ENCODE measurements at regions not wholly inside any gene's neighbourhood (a gene's known extent, or its start where the extent isn't known, plus 50 kb on each side); places are given as distances from the start of the nearest gene placed in this dataset.
"Not testable (repeated sequence)": the region's sequence is repeated elsewhere in the genome, so short reads cannot be mapped to it uniquely, and the experiment has no call there.

DNA sequence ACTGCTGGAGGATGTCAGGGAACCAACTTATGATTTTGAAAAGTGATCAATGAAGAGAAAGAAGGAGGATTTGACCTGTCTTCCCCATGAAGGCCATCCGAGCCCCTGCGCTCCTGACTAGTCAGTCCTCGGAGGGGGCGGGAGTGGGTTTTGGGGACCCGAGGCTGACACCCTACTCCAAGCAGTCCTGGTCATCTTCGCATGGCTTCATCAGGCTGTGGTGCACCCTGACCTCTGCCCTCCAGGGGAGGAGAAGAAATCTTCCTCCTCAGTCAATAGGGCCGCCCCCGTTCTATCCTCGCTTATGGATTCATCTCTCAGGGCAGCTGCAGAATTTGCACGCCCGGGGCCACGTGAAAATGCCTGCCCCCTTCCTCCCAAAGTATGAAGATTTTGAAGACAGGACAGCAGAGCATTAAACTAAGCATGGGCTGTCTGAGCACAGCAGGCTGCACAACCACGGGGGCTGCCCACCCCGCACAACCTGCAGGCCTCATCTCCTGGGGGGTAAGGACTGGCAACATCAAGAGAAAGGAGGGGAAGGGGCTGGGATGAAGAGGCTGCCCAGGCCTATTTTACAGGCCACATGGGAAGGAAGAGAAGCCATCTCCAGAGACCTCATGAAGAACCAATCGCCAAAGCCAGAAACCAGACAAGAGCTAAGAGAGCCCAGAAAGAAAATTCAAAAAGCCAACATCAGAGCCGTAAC is 138.1 kb upstream of the PHACTR3 start:
- no peak for DNase-seq

DNA sequence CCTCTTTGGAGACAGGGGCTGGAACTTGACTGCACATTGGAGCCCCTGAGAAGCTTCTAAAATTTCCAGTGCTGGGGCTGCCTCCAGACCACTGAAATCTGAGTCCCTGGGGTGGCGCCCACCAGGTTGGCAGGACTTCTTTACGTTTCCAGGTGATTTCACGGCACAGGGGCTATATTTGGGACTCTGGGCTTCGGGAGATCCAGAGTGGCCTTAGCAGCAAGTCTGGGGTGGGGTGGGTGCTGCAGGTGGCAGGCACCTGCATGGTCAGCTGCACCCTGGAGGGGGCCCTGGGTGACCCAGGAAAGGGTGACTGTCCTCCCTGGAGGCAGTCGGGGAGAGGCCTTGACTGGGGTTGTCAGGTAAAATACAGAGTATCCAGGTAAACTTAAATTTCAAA is 135.5 kb upstream of the PHACTR3 start:
- no peak for DNase-seq

DNA sequence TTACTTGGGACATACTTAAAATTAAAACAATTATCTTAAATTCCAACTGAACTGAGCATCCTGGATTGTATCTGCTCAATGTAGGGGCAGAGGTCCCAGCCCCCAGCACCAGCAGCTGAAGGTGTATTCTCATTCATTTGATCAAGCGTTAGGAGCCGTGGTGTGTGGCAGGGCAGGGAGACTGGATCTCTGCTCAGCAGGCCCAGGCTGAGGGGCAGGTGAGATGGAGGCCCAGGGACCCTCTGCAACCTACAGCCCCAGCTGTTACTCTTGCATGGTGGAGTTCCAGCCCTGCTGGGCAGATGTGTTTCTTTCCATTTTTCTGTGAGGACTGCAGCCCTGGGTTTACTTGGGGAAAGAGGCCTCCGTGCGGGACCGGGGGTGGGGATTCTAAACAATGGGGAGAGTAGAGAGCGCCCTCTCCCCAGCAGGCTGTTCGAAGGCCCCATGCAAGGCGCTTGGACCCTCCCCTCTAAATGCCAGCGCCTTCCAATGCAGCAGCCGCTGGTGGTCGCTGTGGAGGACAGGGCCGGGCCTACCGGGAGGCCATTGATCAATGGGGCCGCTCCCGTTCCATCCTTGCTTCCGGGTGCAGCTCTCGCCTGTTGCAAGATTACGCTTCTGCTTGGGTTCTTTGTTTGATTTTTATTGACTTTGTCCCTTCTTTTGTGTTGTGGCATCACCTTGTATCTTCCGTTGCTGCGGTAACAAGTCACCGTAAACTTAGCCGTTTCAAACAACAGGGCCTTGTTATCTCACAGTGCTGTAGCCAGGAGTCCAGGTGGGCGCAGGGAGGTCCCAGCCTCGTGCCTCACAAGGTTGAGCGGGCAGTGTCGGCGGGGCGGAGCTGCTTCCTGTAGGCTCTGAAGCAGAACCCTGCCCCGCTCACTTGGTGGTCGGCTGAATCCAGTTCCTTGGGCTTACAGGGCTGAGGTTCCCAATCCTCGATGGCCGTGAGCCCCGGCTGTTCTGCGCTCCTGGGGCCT is 134.8 kb upstream of the PHACTR3 start:
- DNase-seq, result no peak

DNA sequence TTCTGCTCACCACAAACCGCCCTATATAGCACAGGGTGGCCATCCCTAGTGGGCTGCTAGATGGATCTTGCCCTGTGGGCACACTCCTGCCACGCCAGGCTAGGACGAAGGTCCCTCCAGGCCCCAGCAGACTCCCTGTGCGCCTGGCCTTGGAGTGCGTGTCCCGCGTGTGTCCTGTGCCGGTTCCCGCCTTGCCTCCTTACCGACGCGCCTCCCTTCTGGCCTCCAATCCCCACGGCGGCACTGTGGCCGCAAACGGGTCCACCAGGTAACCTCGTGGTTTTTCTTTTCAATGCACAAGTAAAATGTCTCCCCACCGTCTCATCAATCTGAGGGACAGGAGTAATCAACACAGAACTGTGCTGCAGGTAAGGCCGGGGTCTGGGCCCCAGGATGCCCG is 133.8 kb upstream of the PHACTR3 start:
- DNase-seq, result no peak

DNA sequence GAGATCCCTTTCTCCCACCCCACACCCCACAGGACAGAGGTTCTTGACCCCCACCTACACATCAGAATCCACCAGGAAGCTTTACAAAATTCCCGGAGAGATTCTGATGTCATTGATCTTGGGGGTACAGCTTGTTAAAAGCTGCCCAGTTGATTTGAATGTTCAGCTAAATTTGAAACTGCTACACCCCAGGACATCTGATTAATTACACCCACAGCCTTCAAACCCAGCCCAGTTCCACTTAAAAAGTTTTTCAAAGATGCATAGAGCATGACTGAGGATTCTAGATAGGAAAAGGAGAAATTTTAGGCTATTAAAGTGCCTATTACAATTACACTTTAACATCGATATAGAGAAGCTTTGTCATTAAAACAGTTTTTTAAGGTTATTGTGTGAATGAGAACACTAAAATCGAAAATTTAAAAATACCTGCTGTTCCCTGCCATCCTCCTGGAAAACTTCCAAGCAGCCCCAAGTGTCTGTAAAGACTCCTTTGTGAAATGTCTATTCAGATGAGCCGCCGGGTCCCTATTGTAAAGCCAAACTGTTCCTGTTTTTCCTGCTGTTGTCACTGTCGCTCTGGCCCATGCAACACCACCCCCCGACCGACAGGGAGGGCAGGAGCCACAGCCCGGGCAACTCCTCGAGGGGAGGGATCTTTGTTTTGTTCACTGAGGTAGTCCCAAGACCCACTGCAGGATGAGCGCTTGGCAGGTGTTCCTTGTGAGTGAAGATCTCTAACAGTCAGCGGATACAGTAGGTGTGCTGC is 132.5 kb upstream of the PHACTR3 start:
- no peak for DNase-seq

DNA sequence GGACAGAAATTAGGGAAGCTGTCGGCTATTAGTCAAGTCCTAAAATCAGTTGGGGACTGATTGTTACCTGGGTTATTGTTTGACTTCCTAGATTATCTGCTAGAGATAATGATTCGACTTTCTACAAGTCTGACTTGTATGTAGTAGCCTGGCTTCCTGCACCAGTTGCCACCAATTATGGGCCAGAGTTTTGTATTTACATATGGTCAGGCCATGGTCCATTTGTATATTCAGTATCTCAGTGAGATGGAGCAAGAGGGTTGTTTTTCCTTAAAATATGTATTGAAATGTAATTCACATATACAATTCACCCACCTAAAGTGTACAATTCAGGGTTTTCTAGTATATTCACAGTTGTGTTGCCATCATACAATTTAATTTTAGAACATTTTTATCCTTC is 130.6 kb upstream of the PHACTR3 start:
- DNase-seq, result no peak

DNA sequence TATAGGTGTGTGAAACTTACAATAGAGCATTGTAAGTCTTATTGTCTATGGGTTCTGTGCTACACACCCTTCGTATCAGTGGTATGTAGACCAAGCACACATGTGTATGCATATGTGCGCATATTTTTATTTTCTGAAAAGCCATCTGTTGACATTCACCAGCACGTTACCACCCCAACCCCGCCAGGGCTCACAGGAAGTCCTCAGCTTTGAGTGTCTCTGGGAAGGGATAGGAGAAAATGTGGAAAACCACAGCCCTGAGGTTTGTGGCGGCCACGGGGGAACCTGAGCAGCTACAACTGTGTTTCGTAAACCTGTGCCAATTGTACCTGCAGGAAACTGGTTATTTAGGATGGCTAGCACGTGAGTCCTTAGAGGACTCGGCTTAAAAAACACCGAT is 123.3 kb upstream of the PHACTR3 start:
- DNase-seq, result no peak

DNA sequence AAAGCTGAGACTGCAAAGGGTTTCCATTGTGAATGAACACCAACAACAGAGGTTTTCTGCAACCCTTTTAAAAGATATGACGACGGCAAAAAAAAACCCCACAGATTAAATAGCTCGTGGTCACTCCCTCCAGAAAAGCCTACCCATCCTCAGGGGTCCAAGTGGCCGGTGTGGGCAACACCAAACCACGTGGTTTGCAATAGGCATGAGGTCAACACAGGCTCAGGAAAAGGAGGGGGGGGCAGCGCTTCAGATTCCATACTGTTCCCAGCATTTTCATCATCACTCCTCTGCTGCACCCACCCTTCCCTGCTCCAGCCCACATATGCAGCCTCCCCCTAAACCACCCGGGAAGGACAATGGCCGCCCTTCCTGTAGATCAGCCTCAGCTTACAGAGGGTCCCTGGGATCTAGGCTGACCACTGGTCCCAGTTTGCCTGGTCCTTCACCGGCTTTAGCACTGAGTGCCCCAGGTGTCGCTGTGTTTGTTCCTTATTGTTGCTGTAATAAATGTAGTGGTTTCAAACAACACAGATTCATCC is 122.8 kb upstream of the PHACTR3 start:
- DNase-seq, result no peak

DNA sequence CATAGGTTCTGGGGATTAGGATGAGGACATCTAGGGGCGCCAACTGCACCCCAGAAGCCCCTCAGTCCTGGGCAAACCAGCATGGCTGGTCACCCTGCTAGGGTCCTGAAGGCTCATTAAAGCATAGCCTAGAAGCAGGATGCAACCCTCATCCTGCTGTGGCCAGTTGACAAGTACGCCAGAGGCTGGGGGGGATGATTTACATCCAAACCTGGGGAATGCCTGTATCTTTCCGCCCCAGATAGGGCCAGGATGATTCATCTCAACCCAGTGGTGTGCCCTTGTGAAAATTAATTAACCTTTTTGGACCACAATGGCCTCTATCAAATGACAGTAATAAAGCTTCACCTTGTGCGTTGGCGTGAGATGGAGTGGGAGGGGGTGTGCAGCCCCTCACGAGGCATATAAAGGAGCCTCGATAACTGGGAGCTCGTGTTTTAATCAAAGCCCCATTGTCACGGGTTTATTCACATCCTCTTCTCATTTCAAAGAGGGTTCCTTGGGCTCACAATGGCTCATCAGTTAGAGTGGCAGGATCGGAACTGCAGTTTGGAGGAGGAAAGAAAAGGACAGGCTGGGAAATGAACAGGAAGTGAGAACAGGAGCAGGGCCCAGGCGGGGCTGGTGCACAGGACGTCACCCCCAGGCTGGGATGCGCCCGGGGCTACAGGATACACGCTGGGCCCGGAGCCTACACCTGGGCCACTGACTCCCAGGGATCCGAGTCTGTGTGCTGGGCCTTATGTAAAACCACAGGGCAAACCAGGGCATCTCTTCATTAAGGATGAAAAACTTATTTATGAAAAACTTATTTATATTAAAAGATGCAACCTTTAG is 121.8 kb upstream of the PHACTR3 start:
- DNase-seq, result no peak

DNA sequence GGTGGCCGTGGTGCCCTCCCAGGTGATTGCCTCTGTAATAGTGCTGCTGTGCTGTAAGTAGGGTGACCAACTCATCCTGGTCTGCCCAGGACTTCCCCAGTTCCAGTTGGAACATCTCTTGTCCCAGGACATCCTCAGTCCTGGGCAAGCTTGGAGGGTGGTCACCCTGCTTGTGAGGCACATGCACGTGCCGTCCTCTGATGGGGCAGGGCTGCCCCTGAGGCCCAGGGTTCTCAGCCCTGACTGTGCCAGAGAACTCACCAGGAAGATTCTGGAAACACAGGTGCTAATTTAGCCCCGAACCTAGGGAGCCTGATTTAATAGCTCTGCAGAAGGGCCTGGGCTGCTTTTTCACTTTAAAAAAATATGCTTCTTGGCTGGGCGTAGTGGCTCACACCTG is 120.9 kb upstream of the PHACTR3 start:
- DNase-seq, result no peak

DNA sequence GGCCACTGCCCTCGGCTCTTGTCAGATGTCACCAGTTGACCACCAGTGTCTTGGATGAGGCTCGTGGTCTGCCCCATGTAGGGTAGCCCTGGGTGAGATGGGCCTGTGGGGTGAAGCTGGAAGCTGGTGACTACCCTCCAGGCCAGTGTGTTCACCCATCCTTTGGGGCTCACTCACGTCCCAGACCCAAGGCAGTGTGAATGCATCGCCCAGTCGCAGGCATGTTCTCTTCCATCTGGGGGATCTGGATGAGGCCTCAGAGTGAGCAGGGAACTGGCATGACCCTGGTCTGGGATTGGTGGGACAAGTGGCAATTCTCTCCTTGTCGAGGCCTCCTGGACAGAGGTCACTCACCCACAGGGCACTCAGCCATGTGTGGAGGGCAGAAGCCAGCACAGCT is 120.1 kb upstream of the PHACTR3 start:
- no peak for DNase-seq

DNA sequence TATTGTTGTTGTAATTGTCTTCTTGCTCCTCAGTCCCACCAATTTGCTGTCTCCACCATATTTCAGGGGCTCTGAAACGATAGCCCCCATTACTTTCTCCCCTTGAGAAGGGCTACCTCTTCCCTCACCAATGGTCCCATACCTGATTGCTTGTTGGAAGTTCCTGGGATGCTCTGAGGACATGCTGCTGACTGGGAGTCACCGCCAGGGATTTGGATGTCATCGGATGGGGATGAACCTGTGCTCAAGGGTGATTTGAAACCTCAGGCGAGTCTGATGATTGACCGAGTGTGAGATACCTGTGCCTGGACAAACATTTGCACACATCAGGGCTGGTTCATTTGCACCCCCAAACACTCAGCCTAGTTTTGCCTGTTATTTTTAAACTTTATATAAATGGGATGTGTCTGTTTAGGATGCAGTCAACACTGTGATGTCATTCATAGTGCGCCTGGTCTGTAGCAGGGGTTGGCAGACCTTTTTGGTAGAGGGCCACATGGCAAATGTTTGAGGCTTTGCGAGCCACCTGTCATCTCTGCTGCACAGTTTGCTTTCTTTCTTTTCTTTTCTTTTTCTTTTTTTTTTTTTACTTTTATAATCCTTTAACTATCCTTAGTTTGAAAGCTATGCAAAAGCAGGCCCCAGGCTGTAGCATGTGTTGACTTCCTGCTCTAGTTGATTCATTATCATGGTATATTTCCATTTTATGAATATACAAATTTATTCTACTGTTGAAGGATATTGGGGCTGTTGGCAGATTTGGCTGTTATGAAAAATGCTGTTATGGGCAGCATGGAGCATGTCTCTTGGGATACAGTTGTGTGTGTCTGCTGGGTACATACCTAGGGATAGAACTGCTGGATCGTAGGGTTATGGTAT is 118.5 kb upstream of the PHACTR3 start:
- DNase-seq, result no peak

DNA sequence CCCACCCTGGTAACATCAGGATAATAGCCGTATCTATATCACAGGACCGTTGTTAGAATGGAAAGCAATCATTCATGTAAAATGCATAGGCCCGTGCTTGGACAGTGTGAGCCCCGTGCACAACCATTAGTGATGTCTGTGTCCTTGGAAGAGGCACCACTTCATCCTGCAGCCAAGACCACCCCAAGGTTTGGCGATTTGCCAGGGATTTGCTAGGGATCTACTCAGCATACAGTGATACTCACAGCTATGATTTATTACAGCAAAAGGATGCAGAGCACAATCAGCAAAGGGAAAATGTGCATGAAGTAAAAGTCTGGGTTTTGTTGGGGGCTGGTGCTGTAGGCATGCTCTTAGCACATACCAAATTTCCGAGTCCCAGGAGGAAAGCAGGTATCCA is 115.9 kb upstream of the PHACTR3 start:
- not testable (repeated sequence) for DNase-seq

DNA sequence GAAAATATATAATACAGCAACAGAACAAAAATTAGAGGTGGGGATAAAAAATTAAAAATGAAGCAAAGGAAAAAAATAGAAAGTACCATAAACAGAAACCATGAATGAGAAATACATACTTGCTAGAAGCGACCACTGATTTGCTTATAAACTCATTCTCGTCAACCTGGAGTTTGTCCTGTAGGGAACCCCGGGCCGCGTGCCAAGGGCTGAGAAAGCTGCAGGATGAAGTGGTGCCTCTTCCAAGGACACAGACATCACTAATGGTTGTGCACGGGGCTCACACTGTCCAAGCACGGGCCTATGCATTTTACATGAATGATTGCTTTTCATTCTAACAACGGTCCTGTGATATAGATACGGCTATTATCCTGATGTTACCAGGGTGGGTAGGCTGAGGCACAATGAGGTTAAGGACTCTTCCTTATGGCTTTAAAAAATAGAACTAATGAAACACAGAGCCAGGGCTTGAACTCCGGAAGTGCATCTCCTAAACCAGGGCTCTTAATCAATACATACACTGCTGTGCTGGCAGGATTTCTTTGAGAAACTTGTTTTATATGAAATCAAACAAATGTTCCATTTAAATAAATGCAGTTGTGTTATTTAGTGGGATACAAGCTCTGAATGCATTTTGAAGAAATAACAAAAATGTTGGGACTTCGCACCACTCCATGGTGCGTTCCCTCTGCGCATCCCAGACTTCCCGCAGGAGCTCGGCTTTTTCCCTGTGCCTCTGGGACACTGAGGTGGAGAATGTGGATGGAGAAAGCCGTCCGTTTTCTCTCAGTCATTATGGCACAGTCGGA is 113.9 kb upstream of the PHACTR3 start:
- not testable (repeated sequence) for DNase-seq

DNA sequence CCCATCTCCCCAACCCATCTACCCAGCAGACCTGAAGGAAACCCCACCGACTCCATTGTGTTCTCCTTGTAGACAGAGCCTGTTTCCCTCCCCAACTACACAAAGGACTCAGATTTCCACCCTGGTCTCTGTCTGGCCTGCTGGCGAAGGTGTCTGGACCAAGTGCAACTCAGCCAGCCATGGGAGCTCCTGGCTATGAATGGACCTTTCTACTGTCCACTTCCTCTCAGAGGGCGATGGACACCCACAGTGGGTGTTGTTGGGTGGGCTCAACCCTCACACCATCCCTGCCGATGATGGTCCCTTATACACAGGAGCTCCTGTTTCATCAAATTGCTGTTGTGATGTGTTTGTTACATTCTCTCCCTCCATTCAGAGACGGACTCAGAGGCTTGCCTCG is 112.5 kb upstream of the PHACTR3 start:
- no peak for DNase-seq

DNA sequence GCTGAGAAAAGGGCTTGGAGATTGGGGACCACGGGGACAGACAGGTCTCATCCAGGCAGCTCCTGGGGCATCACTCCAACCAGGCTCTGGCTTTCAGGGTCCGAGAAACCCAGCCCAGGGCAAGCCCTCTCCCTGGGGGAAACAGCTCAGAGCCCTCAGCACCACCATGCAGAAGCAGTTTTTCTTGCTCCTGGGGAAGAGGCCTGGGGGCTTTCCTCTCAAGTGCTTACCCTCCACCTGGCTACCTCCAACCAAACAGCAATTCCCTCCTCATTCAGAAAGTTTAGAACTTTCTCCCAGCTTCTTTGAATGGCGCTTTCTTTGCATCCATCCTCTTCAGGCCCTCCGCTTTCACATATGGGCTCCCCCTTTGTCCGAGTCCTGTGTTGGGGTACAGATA is 110.4 kb upstream of the PHACTR3 start:
- DNase-seq, result no peak

DNA sequence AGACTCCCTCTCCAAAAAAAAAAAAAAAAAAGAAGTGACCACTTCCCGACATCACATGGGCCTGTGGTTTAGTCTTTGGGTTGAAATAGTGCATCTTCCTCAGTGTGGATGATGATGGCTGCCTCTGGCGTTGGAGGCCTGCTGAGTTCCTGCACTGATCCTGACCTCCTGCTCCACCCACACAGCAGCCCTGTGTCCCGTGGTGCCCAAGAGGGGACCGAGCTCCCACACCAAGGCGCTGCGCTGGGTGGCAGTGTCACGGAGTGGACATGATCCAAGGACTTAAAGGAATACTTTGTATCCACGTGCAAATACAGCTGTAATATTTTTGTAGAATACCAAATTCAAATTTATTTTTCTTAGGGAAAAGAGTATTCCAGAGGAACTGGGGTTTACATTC is 109.2 kb upstream of the PHACTR3 start:
- DNase-seq, result no peak

DNA sequence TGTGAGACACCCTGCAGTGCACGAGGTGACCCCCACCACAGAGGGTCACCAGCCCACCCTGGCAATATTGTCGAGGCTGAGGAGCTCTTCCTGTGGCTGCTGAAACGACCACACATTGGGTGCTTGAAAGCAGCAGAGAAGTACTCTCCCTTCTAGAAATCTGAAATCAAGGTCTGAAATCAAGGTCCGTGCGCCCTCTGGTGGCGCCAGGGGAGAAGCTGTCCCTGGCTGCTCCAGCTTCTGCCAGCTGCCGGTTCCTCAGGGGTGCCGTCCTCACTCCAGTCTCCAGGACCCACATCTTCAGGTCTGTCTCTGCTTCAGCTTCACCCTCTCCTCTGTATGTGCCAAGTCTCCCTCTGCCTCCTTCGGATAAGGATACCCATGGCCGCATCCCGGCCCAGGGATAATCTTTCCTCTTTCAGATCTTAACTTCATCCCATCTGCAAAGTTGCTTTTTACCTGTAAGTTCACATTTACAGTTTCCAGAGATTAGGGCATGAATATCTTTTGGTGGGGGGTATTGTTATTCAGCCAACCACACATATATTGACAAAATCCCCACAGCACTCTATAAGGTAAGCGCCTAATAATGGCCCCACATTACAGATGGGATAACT is 108.3 kb upstream of the PHACTR3 start:
- peak; percentile 19 for DNase-seq

DNA sequence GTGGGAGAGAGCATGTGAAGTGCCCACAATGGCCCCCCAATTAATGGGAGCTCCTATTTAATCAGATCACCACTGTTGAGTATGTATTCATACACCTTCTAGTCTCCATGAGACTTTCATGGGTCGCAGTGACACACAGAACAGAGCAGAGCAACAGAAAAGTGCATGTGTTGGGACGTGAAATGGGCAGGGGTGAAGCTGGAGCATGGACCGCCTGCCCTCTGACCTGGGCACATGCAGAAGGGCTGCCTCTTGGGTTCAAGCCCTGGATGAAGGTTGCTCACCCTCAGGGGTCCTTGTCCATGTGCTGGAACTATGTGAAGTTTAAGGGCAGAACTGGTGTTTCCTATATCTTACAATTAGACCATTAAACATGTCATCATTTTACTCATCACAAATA is 106.0 kb upstream of the PHACTR3 start:
- no peak for DNase-seq

DNA sequence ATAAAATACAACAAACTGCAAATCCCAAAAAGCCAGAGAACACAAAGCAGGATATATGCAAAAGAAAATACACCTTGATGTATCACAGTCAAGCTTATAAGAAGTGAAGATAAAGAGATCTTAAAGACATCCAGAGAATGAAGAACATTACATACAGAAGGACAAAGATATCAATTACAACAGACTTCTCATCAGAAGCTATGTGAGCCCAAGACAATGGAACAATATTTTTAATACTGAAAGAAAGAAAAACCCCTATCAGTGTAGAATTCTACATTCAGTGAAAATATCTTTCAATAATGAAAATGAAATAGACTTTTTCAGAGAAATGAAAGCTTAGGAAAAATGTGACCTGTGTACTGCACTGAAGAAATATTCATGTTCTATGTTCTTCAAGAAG is 104.5 kb upstream of the PHACTR3 start:
- DNase-seq, result no peak
